SK-N-SH treated with all-trans-retinoic acid at 6 μM for 48 hours (cell line): ENCODE measurements at regions not wholly inside any gene's neighbourhood (a gene's known extent, or its start where the extent isn't known, plus 50 kb on each side); places are given as distances from the start of the nearest gene placed in this dataset.

Experiments
- ISL1 ChIP-seq: fragments of 250-450 bp; sonication (Bioruptor Pico); IDR thresholded peaks from 2 replicates; pipeline ENCODE4 v2.1.2; 2022; ENCODE audit warnings: mild to moderate bottlenecking, moderate library complexity
- RARB ChIP-seq: fragments of 250-450 bp; sonication (Bioruptor Pico); IDR thresholded peaks from 2 replicates; pipeline ENCODE4 v1.8.0; 2021; ENCODE audit warnings: mild to moderate bottlenecking, moderate library complexity
- TF ChIP-seq, protein P1 (sequence below): fragments of 250-450 bp; sonication (Bioruptor Pico); IDR thresholded peaks from 2 replicates; pipeline ENCODE4 v1.8.0; 2021; ENCODE audit warnings: low read depth, mild to moderate bottlenecking, moderate library complexity, borderline replicate concordance

DNA sequence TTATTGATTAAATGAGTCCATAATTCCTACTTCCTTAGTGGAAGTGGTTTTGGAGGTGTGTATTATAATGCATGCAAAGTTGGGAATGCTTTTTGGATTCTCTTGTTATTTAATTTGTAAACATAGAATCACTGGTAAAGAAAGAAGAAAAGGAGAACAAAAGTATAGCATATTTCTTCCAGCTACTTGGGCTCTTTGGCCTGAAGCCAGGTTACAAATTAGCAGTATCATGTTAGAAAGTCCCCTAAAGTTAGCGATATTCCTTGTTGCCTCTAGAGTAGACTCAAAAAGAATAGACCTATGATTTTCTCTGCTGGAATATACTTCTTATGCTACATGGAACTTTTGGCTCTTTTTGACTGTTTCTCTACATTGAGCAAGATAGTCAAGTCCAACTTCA is 60.6 kb upstream of the CD28 start:
- TF ChIP-seq ISL1 (CRISPR knock-in tag) (no peak), RARB (CRISPR knock-in tag) (no peak)
- TF ChIP-seq, protein P1, sequence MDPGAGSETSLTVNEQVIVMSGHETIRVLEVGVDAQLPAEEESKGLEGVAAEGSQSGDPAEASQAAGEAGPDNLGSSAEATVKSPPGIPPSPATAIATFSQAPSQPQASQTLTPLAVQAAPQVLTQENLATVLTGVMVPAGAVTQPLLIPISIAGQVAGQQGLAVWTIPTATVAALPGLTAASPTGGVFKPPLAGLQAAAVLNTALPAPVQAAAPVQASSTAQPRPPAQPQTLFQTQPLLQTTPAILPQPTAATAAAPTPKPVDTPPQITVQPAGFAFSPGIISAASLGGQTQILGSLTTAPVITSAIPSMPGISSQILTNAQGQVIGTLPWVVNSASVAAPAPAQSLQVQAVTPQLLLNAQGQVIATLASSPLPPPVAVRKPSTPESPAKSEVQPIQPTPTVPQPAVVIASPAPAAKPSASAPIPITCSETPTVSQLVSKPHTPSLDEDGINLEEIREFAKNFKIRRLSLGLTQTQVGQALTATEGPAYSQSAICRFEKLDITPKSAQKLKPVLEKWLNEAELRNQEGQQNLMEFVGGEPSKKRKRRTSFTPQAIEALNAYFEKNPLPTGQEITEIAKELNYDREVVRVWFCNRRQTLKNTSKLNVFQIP (CRISPR knock-in tag) = no peak
